B cell (primary cell): ENCODE measurements at regions not wholly inside any gene's neighbourhood (a gene's known extent, or its start where the extent isn't known, plus 50 kb on each side); places are given as distances from the start of the nearest gene placed in this dataset.

Source experiments
- ATAC-seq: fragments of 200-7000 bp; cut with Tn5 transposase; one replicate; pipeline ENCODE4 v1.10.0; 2021; ENCODE audit warnings: low read depth, mild to moderate bottlenecking, moderate number of reproducible peaks, moderate library complexity
- CTCF ChIA-PET: fragments of 350-600 bp; sonication (Branson Sonifier 250); formaldehyde crosslinking; loops from one replicate; lab custom pipeline; 2021; ENCODE audit warnings: antibody characterized with exemption, inconsistent platforms; lab: Charles Lee
- POLR2A ChIA-PET: fragments of 350-600 bp; sonication (Branson Sonifier 250); formaldehyde crosslinking; loops from one replicate; lab custom pipeline; 2021; ENCODE audit warnings: antibody characterized with exemption; lab: Charles Lee
- DNase-seq: peaks from one replicate; pipeline ENCODE4 v3.0.0; 2013
- H2AFZ ChIP-seq: 2 replicates; pipeline ENCODE4 v1.6.1; 2012; ENCODE audit warnings: mild to moderate bottlenecking, low read depth, low read length; ENCODE audit not compliant: insufficient read depth, poor library complexity, severe bottlenecking
- H3K27ac ChIP-seq, 2 donors: 1 replicate in 1 of 2; 2 replicates in 1 of 2; pipeline ENCODE4 v1.5.1; 2012 to 2013; ENCODE audit warnings: low read length in 2 of 2, mild to moderate bottlenecking in 2 of 2, moderate library complexity in 1 of 2
- H3K27me3 ChIP-seq, 4 experiments: fragments of 200-600 bp in 1 of 4; sonication (generic) in 1 of 4; replicated peaks in 1 of 4; 1 replicate in 2 of 4; 2 replicates in 2 of 4; pipeline versions ENCODE4 v1.6.1 to v1.7.0; 2013 to 2016; ENCODE audit warnings: low read length in 3 of 4, mild to moderate bottlenecking in 2 of 4, mixed read lengths in 1 of 4, moderate library complexity in 1 of 4; ENCODE audit not compliant: insufficient read depth in 4 of 4, control insufficient read depth in 3 of 4; ENCODE audit errors: control extremely low read depth in 1 of 4
- H3K36me3 ChIP-seq, 2 experiments: replicated peaks in 1 of 2; 1 replicate in 1 of 2; 2 replicates in 1 of 2; pipeline versions ENCODE4 v1.6.1 to v1.7.1; 2013; ENCODE audit warnings: low read length in 1 of 2; ENCODE audit not compliant: insufficient read depth in 2 of 2, control insufficient read depth in 1 of 2; ENCODE audit errors: control extremely low read depth in 1 of 2, extremely low read depth in 1 of 2
- H3K4me1 ChIP-seq, 2 donors: fragments of 200-600 bp in 1 of 2; sonication (generic) in 1 of 2; 1 replicate in 1 of 2; 2 replicates in 1 of 2; pipeline versions ENCODE4 v1.5.1 to v1.6.1; 2013 to 2017; ENCODE audit warnings: low read length in 2 of 2; ENCODE audit not compliant: control insufficient read depth in 2 of 2, insufficient read depth in 2 of 2
- H3K4me2 ChIP-seq: replicated peaks from 2 replicates; pipeline ENCODE3; 2012; ENCODE audit warnings: mild to moderate bottlenecking, low read depth, low read length; ENCODE audit not compliant: poor library complexity, severe bottlenecking
- H3K4me3 ChIP-seq, 5 experiments: fragments of 200-600 bp in 1 of 5; sonication (generic) in 1 of 5; 1 replicate in 3 of 5; 2 replicates in 2 of 5; pipeline versions ENCODE4 v1.5.1 to v1.7.0; 2011 to 2016; ENCODE audit warnings: low read length in 4 of 5, mild to moderate bottlenecking in 4 of 5, low read depth in 2 of 5, control low read depth in 1 of 5, moderate library complexity in 1 of 5; ENCODE audit not compliant: insufficient read depth in 1 of 5; ENCODE audit errors: control extremely low read depth in 1 of 5, extremely low read depth in 1 of 5
- H3K79me2 ChIP-seq: fragments of 200-600 bp; sonication (generic); one replicate; pipeline ENCODE4 v1.6.0; 2016; ENCODE audit warnings: low read length; ENCODE audit not compliant: control insufficient read depth, insufficient read depth
- H3K9ac ChIP-seq: fragments of 200-600 bp; sonication (generic); 2 replicates; pipeline ENCODE4 v1.6.1; 2017; ENCODE audit warnings: mild to moderate bottlenecking, low read length, moderate library complexity
- H3K9me3 ChIP-seq, 3 donors: one replicate each; pipeline versions ENCODE4 v1.6.1 to v1.7.1; 2013; ENCODE audit warnings: low read length in 2 of 3; ENCODE audit not compliant: control insufficient read depth in 2 of 3, insufficient read depth in 1 of 3; ENCODE audit errors: control extremely low read depth in 1 of 3
- H4K20me1 ChIP-seq: 2 replicates; pipeline ENCODE4 v1.6.0; 2012; ENCODE audit warnings: mild to moderate bottlenecking, low read length; ENCODE audit not compliant: insufficient read depth, control insufficient read depth, poor library complexity, severe bottlenecking
- H3K27ac Mint-ChIP-seq: one replicate; pipeline ENCODE4 v1.8.0; 2021; ENCODE audit warnings: mixed read lengths
- H3K27me3 Mint-ChIP-seq: one replicate; pipeline ENCODE4 v1.8.0; 2021; ENCODE audit warnings: mixed read lengths
- H3K4me1 Mint-ChIP-seq: one replicate; pipeline ENCODE4 v1.8.0; 2021; ENCODE audit warnings: mixed read lengths
- H3K4me3 Mint-ChIP-seq: one replicate; pipeline ENCODE4 v1.8.0; 2021; ENCODE audit warnings: mixed read lengths
- H3K9me3 Mint-ChIP-seq: one replicate; pipeline ENCODE4 v1.8.0; 2022; ENCODE audit warnings: mixed read lengths; ENCODE audit not compliant: insufficient read depth
- EZH2 ChIP-seq: IDR thresholded peaks from 2 replicates; pipeline ENCODE4 v1.6.1; 2012; ENCODE audit warnings: borderline replicate concordance, low read depth, mild to moderate bottlenecking, moderate library complexity, low read length; ENCODE audit not compliant: insufficient read depth, poor library complexity, severe bottlenecking
- WGBS: methylation state at CpG from one replicate; pipeline ENCODE4 v1.1.5; 2013; ENCODE audit warnings: missing lambda C conversion rate; ENCODE audit not compliant: insufficient coverage; 5-methylcytosine and 5-hydroxymethylcytosine counted together
- intact Hi-C: fragments of 100-400 bp; cut with micrococcal nuclease; formaldehyde crosslinking; loops from one replicate; pipeline ENCODE4 v1.10.0; 2022
- TF ChIP-seq, protein P1 (sequence below): fragments of 200-600 bp; IDR thresholded peaks from one replicate; pipeline ENCODE4 v1.8.0; 2022; ENCODE audit warnings: antibody characterized with exemption, mild to moderate bottlenecking

DNA sequence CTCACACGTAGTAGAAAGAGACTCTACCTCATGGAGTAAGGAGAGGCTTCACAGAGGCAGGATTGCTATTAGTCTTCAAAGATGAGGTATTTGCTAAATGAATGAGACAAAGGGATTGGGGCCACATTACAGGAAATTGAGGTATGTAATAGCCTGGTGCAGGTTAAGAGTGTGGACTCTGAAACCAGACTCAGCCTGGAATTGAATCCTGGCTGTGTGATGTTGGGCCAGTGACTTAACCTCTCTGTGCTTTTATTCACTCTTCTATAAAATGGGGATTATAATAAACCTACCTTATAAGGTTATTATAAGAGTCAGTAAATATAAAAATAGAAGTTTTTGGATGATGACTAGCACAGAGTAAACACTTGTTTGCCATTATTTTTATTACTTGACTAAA lies 64.7 kb upstream of the ATRNL1 start:
- no peaks in the 10 kb centered on the region for H3K4me1 ChIP-seq
- ChIA-PET POLR2A (no interaction called here), CTCF (no interaction called here)
- Mint-ChIP-seq H3K9me3 (no peaks in the 10 kb centered on the region), H3K27ac (no peak overlapping the region), H3K4me3 (no peak overlapping the region), H3K4me1 (peaks cover 2% of the 10 kb centered on the region), H3K27me3 (no peaks in the 10 kb centered on the region)
- no peak overlapping the region for H3K9ac ChIP-seq
- H4K20me1 ChIP-seq = no peaks in the 10 kb centered on the region
- DNase-seq (no peak), ATAC-seq (no peak)
- H3K4me3 ChIP-seq = no peak overlapping the region
- no peaks in the 10 kb centered on the region for H3K27me3 ChIP-seq
- intact Hi-C loops = no loop called here
- no peak for TF ChIP-seq EZH2
- TF ChIP-seq, protein P1, sequence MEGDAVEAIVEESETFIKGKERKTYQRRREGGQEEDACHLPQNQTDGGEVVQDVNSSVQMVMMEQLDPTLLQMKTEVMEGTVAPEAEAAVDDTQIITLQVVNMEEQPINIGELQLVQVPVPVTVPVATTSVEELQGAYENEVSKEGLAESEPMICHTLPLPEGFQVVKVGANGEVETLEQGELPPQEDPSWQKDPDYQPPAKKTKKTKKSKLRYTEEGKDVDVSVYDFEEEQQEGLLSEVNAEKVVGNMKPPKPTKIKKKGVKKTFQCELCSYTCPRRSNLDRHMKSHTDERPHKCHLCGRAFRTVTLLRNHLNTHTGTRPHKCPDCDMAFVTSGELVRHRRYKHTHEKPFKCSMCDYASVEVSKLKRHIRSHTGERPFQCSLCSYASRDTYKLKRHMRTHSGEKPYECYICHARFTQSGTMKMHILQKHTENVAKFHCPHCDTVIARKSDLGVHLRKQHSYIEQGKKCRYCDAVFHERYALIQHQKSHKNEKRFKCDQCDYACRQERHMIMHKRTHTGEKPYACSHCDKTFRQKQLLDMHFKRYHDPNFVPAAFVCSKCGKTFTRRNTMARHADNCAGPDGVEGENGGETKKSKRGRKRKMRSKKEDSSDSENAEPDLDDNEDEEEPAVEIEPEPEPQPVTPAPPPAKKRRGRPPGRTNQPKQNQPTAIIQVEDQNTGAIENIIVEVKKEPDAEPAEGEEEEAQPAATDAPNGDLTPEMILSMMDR = no peak
- H2AFZ ChIP-seq = no peak overlapping the region
- no peak overlapping the region for H3K27ac ChIP-seq
- H3K79me2 ChIP-seq = no peaks in the 10 kb centered on the region
- WGBS = no CpG with 5 or more reads among the region's 1 CpG
- H3K9me3 ChIP-seq = no peaks in the 10 kb centered on the region
- H3K4me2 ChIP-seq = no peak overlapping the region
- no peaks in the 10 kb centered on the region for H3K36me3 ChIP-seq

DNA sequence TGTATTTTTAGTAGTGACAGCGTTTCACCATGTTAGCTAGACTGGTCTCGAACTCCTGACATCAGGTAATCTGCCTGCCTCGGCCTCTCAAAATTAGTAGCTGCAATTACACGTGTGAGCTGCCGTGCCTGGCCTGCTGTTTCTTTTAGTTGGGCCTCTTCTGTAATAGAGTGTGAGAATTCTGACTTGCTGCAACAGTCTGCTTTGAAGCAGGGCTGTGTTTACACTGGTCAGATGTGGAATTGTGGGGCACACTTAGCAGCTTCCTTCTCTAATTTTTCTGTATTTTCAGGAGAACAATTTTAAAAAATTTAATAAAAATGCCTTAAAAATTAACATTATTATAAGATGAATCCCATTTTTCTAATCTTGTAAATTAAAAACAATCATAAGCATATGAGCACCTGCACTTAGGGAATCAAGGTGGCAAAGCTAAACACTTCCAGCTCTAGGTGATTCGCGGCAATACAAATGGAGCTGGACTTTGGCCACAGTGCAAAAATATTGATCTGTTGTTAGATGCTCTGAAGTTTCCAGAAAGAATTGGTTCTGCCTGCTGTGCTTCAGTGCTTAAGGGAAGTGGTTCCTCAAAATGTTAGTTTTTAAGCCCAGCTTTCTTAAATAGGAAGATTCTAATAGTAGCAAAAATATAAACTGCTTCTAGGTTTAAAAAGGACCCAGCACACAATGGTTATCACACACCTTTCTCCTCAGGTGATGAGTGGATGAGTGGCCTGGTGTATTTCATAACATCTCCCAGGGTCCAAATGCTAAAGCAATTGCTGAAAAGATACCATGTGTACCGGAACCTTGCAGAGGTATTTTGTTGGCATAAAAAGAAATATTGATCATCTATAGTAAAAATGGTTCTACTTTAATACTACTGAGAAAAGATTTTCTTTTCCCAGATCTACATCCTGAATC lies 63.5 kb upstream of the ATRNL1 start:
- no peaks in the 10 kb centered on the region for H3K4me1 Mint-ChIP-seq
- no peaks in the 10 kb centered on the region for H3K9me3 Mint-ChIP-seq
- Histone ChIP-seq H3K4me3 (no peak overlapping the region), H4K20me1 (no peaks in the 10 kb centered on the region), H2AFZ (no peak overlapping the region), H3K9ac (no peak overlapping the region), H3K27me3 (peaks cover 0 to 3% (median 0%) of the 10 kb centered on the region in 4 experiments), H3K4me2 (no peak overlapping the region), H3K79me2 (no peaks in the 10 kb centered on the region), H3K36me3 (no peaks in the 10 kb centered on the region), H3K9me3 (no peaks in the 10 kb centered on the region), H3K4me1 (no peaks in the 10 kb centered on the region), H3K27ac (no peak overlapping the region)
- no peak overlapping the region for H3K4me3 Mint-ChIP-seq
- intact Hi-C loops = no loop called here
- H3K27me3 Mint-ChIP-seq = no peaks in the 10 kb centered on the region
- WGBS = 98% methylated on average over 5 of the region's 8 CpGs
- ChIA-PET CTCF (no interaction called here), POLR2A (no interaction called here)
- no peak for DNase-seq
- ATAC-seq = no peak
- TF ChIP-seq, protein P1 = no peak
- no peak for TF ChIP-seq EZH2
- no peak overlapping the region for H3K27ac Mint-ChIP-seq
